ENCODE measurements at regions not wholly inside any gene's neighbourhood (a gene's known extent, or its start where the extent isn't known, plus 50 kb on each side); places are given as distances from the start of the nearest gene placed in this dataset.

DNA sequence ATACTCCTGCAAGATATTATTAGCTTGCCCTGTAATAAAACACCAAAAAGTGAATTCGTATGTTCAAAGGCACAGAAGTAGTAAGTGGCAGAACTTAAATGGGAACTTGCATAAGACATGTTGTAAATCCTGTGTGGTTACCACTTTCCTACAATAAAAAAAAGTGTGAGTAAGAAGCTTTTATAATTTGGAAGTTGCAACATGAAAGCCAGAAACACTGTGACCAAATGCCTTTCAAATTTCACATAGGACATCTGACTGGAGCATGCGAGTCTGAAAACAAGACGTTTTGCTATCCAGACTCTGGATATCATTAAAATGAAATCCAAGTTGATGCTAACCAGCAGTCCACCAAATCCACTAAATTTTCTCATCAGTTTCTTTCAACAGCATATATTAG is 886.2 kb upstream of the NRXN1 start (continued):
- TF ChIP-seq, protein P1, sequence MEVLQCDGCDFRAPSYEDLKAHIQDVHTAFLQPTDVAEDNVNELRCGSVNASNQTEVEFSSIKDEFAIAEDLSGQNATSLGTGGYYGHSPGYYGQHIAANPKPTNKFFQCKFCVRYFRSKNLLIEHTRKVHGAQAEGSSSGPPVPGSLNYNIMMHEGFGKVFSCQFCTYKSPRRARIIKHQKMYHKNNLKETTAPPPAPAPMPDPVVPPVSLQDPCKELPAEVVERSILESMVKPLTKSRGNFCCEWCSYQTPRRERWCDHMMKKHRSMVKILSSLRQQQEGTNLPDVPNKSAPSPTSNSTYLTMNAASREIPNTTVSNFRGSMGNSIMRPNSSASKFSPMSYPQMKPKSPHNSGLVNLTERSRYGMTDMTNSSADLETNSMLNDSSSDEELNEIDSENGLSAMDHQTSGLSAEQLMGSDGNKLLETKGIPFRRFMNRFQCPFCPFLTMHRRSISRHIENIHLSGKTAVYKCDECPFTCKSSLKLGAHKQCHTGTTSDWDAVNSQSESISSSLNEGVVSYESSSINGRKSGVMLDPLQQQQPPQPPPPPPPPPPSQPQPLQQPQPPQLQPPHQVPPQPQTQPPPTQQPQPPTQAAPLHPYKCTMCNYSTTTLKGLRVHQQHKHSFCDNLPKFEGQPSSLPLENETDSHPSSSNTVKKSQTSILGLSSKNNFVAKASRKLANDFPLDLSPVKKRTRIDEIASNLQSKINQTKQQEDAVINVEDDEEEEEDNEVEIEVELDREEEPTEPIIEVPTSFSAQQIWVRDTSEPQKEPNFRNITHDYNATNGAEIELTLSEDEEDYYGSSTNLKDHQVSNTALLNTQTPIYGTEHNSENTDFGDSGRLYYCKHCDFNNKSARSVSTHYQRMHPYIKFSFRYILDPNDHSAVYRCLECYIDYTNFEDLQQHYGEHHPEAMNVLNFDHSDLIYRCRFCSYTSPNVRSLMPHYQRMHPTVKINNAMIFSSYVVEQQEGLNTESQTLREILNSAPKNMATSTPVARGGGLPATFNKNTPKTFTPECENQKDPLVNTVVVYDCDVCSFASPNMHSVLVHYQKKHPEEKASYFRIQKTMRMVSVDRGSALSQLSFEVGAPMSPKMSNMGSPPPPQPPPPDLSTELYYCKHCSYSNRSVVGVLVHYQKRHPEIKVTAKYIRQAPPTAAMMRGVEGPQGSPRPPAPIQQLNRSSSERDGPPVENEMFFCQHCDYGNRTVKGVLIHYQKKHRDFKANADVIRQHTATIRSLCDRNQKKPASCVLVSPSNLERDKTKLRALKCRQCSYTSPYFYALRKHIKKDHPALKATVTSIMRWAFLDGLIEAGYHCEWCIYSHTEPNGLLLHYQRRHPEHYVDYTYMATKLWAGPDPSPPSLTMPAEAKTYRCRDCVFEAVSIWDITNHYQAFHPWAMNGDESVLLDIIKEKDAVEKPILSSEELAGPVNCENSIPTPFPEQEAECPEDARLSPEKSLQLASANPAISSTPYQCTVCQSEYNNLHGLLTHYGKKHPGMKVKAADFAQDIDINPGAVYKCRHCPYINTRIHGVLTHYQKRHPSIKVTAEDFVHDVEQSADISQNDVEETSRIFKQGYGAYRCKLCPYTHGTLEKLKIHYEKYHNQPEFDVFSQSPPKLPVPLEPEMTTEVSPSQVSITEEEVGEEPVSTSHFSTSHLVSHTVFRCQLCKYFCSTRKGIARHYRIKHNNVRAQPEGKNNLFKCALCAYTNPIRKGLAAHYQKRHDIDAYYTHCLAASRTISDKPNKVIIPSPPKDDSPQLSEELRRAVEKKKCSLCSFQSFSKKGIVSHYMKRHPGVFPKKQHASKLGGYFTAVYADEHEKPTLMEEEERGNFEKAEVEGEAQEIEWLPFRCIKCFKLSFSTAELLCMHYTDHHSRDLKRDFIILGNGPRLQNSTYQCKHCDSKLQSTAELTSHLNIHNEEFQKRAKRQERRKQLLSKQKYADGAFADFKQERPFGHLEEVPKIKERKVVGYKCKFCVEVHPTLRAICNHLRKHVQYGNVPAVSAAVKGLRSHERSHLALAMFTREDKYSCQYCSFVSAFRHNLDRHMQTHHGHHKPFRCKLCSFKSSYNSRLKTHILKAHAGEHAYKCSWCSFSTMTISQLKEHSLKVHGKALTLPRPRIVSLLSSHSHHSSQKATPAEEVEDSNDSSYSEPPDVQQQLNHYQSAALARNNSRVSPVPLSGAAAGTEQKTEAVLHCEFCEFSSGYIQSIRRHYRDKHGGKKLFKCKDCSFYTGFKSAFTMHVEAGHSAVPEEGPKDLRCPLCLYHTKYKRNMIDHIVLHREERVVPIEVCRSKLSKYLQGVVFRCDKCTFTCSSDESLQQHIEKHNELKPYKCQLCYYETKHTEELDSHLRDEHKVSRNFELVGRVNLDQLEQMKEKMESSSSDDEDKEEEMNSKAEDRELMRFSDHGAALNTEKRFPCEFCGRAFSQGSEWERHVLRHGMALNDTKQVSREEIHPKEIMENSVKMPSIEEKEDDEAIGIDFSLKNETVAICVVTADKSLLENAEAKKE (CRISPR knock-in tag; IDR thresholded peaks at IDR 0.05), result no peak

DNA sequence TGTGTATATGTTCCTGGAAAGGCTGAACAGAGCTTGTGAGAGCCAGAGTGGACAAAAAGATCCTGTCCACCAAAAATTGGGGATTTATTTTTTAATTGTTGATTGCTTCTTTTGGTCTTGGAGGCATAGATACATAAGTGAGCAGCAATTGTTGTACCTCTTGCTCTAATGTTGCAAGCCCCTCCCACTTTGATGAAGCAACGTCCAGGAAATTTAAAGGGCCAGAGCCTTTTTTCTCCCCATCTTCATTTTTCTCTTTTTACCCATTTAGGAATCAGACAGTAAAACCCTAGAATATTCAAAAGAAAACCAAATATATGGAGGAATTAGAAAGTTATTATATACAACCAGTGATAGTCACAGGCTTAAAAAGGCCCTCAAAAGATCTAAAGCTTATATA is 871.8 kb upstream of the NRXN1 start:
- Histone ChIP-seq H3K9me2 (ENCODE audit: insufficient read depth) (no peaks in the 10 kb centered on the region), H3K4me3 (no peak overlapping the region), H3K27ac (ENCODE audit: low read depth) (no peak overlapping the region), H3K36me3 (ENCODE audit: insufficient read depth) (no peaks in the 10 kb centered on the region), H3K4me1 (ENCODE audit: insufficient read depth) (no peaks in the 10 kb centered on the region), H3F3A (replicated peaks; ENCODE audit: low read depth) (no peaks in the 10 kb centered on the region), H3K4me2 (no peak overlapping the region), H3K79me2 (replicated peaks; ENCODE audit: insufficient read depth) (no peaks in the 10 kb centered on the region), H2AFZ (peak overlapping the region; percentile 74), H3K27me3 (ENCODE audit: insufficient read depth) (no peaks in the 10 kb centered on the region), H4K20me1 (replicated peaks; ENCODE audit: insufficient read depth) (no peaks in the 10 kb centered on the region)
- DNase-seq (ENCODE audit: low spot score), result peak; percentile 6
- no peak for ATAC-seq
- Mint-ChIP-seq H3K9me3 (no peaks in the 10 kb centered on the region), H3K36me3 (ENCODE audit: low read depth) (no peaks in the 10 kb centered on the region), H3K4me1 (peaks cover 5% of the 10 kb centered on the region; the same call in 1 of the 3 replicates), H3K27ac (no peak overlapping the region), H3K4me3 (no peak overlapping the region), H3K27me3 (ENCODE audit: insufficient read depth, low read depth, poor library complexity) (no peaks in the 10 kb centered on the region)
- TF ChIP-seq NANOG (IDR thresholded peaks at IDR 0.05; ENCODE audit: borderline replicate concordance), result no peak
- TF ChIP-seq, protein P2, sequence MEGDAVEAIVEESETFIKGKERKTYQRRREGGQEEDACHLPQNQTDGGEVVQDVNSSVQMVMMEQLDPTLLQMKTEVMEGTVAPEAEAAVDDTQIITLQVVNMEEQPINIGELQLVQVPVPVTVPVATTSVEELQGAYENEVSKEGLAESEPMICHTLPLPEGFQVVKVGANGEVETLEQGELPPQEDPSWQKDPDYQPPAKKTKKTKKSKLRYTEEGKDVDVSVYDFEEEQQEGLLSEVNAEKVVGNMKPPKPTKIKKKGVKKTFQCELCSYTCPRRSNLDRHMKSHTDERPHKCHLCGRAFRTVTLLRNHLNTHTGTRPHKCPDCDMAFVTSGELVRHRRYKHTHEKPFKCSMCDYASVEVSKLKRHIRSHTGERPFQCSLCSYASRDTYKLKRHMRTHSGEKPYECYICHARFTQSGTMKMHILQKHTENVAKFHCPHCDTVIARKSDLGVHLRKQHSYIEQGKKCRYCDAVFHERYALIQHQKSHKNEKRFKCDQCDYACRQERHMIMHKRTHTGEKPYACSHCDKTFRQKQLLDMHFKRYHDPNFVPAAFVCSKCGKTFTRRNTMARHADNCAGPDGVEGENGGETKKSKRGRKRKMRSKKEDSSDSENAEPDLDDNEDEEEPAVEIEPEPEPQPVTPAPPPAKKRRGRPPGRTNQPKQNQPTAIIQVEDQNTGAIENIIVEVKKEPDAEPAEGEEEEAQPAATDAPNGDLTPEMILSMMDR (conservative IDR thresholded peaks at IDR 0.05; ENCODE audit: low read depth in 2 of 2), result no peak
- TF ChIP-seq, protein P3, sequence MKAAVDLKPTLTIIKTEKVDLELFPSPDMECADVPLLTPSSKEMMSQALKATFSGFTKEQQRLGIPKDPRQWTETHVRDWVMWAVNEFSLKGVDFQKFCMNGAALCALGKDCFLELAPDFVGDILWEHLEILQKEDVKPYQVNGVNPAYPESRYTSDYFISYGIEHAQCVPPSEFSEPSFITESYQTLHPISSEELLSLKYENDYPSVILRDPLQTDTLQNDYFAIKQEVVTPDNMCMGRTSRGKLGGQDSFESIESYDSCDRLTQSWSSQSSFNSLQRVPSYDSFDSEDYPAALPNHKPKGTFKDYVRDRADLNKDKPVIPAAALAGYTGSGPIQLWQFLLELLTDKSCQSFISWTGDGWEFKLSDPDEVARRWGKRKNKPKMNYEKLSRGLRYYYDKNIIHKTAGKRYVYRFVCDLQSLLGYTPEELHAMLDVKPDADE (IDR thresholded peaks at IDR 0.05), result no peak
- TF ChIP-seq STAT1 (IDR thresholded peaks at IDR 0.05; ENCODE audit: unreplicated experiment), result no peak
- no peak for TF ChIP-seq ZNF331 (CRISPR knock-in tag; IDR thresholded peaks at IDR 0.05; ENCODE audit: low read depth)
- no peak for TF ChIP-seq ZNF114 (CRISPR knock-in tag; IDR thresholded peaks at IDR 0.05)
- no peak for TF ChIP-seq JUNB (IDR thresholded peaks at IDR 0.05; ENCODE audit: unreplicated experiment)

Measured in GM23338 (cell line).